HL-60 (cell line): ENCODE measurements at regions not wholly inside any gene's neighbourhood (a gene's known extent, or its start where the extent isn't known, plus 50 kb on each side); places are given as distances from the start of the nearest gene placed in this dataset.
"Not testable (repeated sequence)": the region's sequence is repeated elsewhere in the genome, so short reads cannot be mapped to it uniquely, and the experiment has no call there.

Experiments
- POLR2AphosphoS5 ChIP-seq: IDR thresholded peaks from 2 replicates; pipeline ENCODE4 v1.6.1; 2012; ENCODE audit warnings: low read depth
- TF ChIP-seq, protein P1 (sequence below): IDR thresholded peaks from one replicate; pipeline ENCODE4 v1.5.1; 2011; ENCODE audit warnings: low read length, control low read depth, inconsistent platforms; ENCODE audit not compliant: insufficient read depth

- not testable (repeated sequence) for TF ChIP-seq POLR2AphosphoS5
- TF ChIP-seq, protein P1, sequence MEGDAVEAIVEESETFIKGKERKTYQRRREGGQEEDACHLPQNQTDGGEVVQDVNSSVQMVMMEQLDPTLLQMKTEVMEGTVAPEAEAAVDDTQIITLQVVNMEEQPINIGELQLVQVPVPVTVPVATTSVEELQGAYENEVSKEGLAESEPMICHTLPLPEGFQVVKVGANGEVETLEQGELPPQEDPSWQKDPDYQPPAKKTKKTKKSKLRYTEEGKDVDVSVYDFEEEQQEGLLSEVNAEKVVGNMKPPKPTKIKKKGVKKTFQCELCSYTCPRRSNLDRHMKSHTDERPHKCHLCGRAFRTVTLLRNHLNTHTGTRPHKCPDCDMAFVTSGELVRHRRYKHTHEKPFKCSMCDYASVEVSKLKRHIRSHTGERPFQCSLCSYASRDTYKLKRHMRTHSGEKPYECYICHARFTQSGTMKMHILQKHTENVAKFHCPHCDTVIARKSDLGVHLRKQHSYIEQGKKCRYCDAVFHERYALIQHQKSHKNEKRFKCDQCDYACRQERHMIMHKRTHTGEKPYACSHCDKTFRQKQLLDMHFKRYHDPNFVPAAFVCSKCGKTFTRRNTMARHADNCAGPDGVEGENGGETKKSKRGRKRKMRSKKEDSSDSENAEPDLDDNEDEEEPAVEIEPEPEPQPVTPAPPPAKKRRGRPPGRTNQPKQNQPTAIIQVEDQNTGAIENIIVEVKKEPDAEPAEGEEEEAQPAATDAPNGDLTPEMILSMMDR: not testable (repeated sequence)
Observed at GRCh38 chr11:112351423-112351822, 90.8 kb upstream of the PLET1 start.
